ENCODE measurements at regions not wholly inside any gene's neighbourhood (a gene's known extent, or its start where the extent isn't known, plus 50 kb on each side); places are given as distances from the start of the nearest gene placed in this dataset.

- Histone ChIP-seq H3K9me3 (no peaks in the 10 kb centered on the region), H3K36me3 (no peaks in the 10 kb centered on the region), H3K4me1 (no peaks in the 10 kb centered on the region), H3K4me3 (no peak overlapping the region), H3K27ac (no peak overlapping the region), H3K27me3 (no peaks in the 10 kb centered on the region)
- 78 to 91% methylated on average over 1 of the region's 1 CpG for WGBS, 2 donors
- TF ChIP-seq, protein P1, sequence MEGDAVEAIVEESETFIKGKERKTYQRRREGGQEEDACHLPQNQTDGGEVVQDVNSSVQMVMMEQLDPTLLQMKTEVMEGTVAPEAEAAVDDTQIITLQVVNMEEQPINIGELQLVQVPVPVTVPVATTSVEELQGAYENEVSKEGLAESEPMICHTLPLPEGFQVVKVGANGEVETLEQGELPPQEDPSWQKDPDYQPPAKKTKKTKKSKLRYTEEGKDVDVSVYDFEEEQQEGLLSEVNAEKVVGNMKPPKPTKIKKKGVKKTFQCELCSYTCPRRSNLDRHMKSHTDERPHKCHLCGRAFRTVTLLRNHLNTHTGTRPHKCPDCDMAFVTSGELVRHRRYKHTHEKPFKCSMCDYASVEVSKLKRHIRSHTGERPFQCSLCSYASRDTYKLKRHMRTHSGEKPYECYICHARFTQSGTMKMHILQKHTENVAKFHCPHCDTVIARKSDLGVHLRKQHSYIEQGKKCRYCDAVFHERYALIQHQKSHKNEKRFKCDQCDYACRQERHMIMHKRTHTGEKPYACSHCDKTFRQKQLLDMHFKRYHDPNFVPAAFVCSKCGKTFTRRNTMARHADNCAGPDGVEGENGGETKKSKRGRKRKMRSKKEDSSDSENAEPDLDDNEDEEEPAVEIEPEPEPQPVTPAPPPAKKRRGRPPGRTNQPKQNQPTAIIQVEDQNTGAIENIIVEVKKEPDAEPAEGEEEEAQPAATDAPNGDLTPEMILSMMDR (IDR thresholded peaks at IDR 0.05) = no peak
- TF ChIP-seq EP300 (IDR thresholded peaks at IDR 0.05) (no peak), POLR2A (IDR thresholded peaks at IDR 0.05) (no peak)
- no peak for DNase-seq (ENCODE audit: low spot score in 2 of 2)
Observed at GRCh38 chr1:87887100-87887499, 558.4 kb downstream of the LMO4 start.

DNA sequence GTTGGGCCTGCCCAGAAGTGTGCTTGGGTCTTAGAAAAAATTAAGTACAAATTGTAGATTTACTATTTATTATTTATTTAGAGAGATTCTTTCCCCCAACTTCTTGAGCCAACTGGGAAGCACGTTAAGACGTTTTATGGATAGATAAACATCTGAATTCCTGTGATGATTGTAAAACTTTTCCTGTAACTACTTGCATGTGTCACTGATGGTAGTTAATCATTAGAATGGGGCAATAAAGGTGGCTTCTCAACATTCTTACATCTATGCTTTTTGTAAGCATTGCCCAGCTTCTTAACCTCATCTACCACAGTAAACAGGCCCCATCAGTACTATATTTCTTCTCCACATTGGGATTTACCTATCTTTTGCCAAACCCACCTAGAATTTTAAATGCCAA is 559.8 kb downstream of the LMO4 start:
- Histone ChIP-seq H3K4me3 (no peak overlapping the region), H3K27ac (no peak overlapping the region), H3K4me1 (no peaks in the 10 kb centered on the region), H3K27me3 (no peaks in the 10 kb centered on the region), H3K36me3 (no peaks in the 10 kb centered on the region), H3K9me3 (no peaks in the 10 kb centered on the region)
- TF ChIP-seq EP300 (IDR thresholded peaks at IDR 0.05) (no peak), POLR2A (IDR thresholded peaks at IDR 0.05) (no peak)
- TF ChIP-seq, protein P1 (IDR thresholded peaks at IDR 0.05) = no peak
- DNase-seq (ENCODE audit: low spot score in 2 of 2) = no peak
- WGBS, 2 donors = 50 to 58% methylated on average over 2 of the region's 2 CpGs

- WGBS, 2 donors = 90 to 95% methylated on average over 1 of the region's 1 CpG
- no peaks in the 10 kb centered on the region for H3K36me3 ChIP-seq
Observed at GRCh38 chr1:87894062-87894461, 565.4 kb downstream of the LMO4 start.

GRCh38 chr1:87897481-87897880 is 568.8 kb downstream of the LMO4 start:
- no peaks in the 10 kb centered on the region for H3K4me1 ChIP-seq
- no peak overlapping the region for H3K27ac ChIP-seq
- TF ChIP-seq EP300 (IDR thresholded peaks at IDR 0.05) (no peak), POLR2A (IDR thresholded peaks at IDR 0.05) (no peak)
- TF ChIP-seq, protein P1 (IDR thresholded peaks at IDR 0.05) = no peak
- H3K9me3 ChIP-seq = no peaks in the 10 kb centered on the region
- DNase-seq (ENCODE audit: low spot score in 2 of 2) = no peak
- no peaks in the 10 kb centered on the region for H3K36me3 ChIP-seq
- 48 to 74% methylated on average over 1 of the region's 1 CpG for WGBS, 2 donors
- H3K27me3 ChIP-seq = no peaks in the 10 kb centered on the region
- H3K4me3 ChIP-seq = no peak overlapping the region

More at GRCh38 chr1:87894062-87894461, 565.4 kb downstream of the LMO4 start:
- Histone ChIP-seq H3K27ac (no peak overlapping the region), H3K27me3 (no peaks in the 10 kb centered on the region), H3K4me3 (no peak overlapping the region), H3K4me1 (no peaks in the 10 kb centered on the region), H3K9me3 (no peaks in the 10 kb centered on the region)
- no peak for DNase-seq (ENCODE audit: low spot score in 2 of 2)
- TF ChIP-seq EP300 (IDR thresholded peaks at IDR 0.05) = no peak
- TF ChIP-seq, protein P1 (IDR thresholded peaks at IDR 0.05) = no peak
- no peak for TF ChIP-seq POLR2A (IDR thresholded peaks at IDR 0.05)

- H3K27ac ChIP-seq = no peak overlapping the region
- peaks cover 0 to 5% (median 0%) of the 10 kb centered on the region in 4 donors for H3K4me1 ChIP-seq
- H3K9me3 ChIP-seq = no peaks in the 10 kb centered on the region
- DNase-seq (ENCODE audit: low spot score in 2 of 2) = no peak
- TF ChIP-seq, protein P1 (IDR thresholded peaks at IDR 0.05) = no peak
- TF ChIP-seq EP300 (IDR thresholded peaks at IDR 0.05) (no peak), POLR2A (IDR thresholded peaks at IDR 0.05) (no peak)
- no peaks in the 10 kb centered on the region for H3K27me3 ChIP-seq
- WGBS, 2 donors = 69 to 71% methylated on average over 4 of the region's 4 CpGs
- no peak overlapping the region for H3K4me3 ChIP-seq
- no peaks in the 10 kb centered on the region for H3K36me3 ChIP-seq
Observed at GRCh38 chr1:87898431-87898830, 569.8 kb downstream of the LMO4 start.
